ENCODE measurements at regions not wholly inside any gene's neighbourhood (a gene's known extent, or its start where the extent isn't known, plus 50 kb on each side); places are given as distances from the start of the nearest gene placed in this dataset.

DNA sequence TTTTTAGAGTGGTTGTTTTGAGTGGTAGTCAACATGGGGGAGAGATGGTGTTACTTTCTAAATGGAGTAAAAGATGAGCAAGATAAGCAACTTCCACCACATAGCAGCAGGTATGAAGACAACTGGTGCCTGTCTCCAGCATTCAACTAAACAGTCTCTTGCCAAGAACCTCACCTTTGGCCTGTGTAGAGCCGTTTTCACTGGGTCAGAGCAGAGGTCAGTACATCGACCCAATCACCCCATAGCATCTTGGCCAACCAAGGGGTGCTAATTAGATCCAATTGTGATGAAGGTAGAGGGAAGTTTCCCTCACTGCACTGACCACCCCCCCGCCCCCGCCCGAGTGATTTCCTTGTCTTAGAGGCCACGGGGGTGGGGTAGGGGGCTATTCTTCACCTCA, 188.2 kb downstream of the BLID start:
- no peak for TF ChIP-seq POLR2A (IDR thresholded peaks at IDR 0.05; ENCODE audit: borderline replicate concordance, extremely low read depth, insufficient read depth, insufficient read length)
- TF ChIP-seq, protein P1, sequence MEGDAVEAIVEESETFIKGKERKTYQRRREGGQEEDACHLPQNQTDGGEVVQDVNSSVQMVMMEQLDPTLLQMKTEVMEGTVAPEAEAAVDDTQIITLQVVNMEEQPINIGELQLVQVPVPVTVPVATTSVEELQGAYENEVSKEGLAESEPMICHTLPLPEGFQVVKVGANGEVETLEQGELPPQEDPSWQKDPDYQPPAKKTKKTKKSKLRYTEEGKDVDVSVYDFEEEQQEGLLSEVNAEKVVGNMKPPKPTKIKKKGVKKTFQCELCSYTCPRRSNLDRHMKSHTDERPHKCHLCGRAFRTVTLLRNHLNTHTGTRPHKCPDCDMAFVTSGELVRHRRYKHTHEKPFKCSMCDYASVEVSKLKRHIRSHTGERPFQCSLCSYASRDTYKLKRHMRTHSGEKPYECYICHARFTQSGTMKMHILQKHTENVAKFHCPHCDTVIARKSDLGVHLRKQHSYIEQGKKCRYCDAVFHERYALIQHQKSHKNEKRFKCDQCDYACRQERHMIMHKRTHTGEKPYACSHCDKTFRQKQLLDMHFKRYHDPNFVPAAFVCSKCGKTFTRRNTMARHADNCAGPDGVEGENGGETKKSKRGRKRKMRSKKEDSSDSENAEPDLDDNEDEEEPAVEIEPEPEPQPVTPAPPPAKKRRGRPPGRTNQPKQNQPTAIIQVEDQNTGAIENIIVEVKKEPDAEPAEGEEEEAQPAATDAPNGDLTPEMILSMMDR (IDR thresholded peaks at IDR 0.05 in 2 of 3, conservative IDR thresholded peaks at IDR 0.05 in 1 of 3; ENCODE audit: borderline replicate concordance in 1 of 3, insufficient read depth in 1 of 3, low read depth in 2 of 3, low read length in 2 of 3): no peak
- TF ChIP-seq, protein P2, sequence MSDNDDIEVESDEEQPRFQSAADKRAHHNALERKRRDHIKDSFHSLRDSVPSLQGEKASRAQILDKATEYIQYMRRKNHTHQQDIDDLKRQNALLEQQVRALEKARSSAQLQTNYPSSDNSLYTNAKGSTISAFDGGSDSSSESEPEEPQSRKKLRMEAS (IDR thresholded peaks at IDR 0.05): no peak
- TF ChIP-seq TCF7L2 (IDR thresholded peaks at IDR 0.05; ENCODE audit: borderline replicate concordance, extremely low read depth, insufficient read depth, insufficient read length): no peak
- no peak for TF ChIP-seq EZH2 (IDR thresholded peaks at IDR 0.05)
- TF ChIP-seq EZH2phosphoT487 (IDR thresholded peaks at IDR 0.05; ENCODE audit: borderline replicate concordance): no peak
- TF ChIP-seq, protein P3, sequence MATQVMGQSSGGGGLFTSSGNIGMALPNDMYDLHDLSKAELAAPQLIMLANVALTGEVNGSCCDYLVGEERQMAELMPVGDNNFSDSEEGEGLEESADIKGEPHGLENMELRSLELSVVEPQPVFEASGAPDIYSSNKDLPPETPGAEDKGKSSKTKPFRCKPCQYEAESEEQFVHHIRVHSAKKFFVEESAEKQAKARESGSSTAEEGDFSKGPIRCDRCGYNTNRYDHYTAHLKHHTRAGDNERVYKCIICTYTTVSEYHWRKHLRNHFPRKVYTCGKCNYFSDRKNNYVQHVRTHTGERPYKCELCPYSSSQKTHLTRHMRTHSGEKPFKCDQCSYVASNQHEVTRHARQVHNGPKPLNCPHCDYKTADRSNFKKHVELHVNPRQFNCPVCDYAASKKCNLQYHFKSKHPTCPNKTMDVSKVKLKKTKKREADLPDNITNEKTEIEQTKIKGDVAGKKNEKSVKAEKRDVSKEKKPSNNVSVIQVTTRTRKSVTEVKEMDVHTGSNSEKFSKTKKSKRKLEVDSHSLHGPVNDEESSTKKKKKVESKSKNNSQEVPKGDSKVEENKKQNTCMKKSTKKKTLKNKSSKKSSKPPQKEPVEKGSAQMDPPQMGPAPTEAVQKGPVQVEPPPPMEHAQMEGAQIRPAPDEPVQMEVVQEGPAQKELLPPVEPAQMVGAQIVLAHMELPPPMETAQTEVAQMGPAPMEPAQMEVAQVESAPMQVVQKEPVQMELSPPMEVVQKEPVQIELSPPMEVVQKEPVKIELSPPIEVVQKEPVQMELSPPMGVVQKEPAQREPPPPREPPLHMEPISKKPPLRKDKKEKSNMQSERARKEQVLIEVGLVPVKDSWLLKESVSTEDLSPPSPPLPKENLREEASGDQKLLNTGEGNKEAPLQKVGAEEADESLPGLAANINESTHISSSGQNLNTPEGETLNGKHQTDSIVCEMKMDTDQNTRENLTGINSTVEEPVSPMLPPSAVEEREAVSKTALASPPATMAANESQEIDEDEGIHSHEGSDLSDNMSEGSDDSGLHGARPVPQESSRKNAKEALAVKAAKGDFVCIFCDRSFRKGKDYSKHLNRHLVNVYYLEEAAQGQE (IDR thresholded peaks at IDR 0.05; ENCODE audit: low read depth): no peak
- TF ChIP-seq RAD21 (IDR thresholded peaks at IDR 0.05; ENCODE audit: low read depth): no peak
- TF ChIP-seq, protein P4, sequence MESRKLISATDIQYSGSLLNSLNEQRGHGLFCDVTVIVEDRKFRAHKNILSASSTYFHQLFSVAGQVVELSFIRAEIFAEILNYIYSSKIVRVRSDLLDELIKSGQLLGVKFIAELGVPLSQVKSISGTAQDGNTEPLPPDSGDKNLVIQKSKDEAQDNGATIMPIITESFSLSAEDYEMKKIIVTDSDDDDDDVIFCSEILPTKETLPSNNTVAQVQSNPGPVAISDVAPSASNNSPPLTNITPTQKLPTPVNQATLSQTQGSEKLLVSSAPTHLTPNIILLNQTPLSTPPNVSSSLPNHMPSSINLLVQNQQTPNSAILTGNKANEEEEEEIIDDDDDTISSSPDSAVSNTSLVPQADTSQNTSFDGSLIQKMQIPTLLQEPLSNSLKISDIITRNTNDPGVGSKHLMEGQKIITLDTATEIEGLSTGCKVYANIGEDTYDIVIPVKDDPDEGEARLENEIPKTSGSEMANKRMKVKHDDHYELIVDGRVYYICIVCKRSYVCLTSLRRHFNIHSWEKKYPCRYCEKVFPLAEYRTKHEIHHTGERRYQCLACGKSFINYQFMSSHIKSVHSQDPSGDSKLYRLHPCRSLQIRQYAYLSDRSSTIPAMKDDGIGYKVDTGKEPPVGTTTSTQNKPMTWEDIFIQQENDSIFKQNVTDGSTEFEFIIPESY (IDR thresholded peaks at IDR 0.05; ENCODE audit: extremely low read depth, insufficient replicate concordance, low read length): no peak

Measured in HCT116 (cell line).